ENCODE measurements at regions not wholly inside any gene's neighbourhood (a gene's known extent, or its start where the extent isn't known, plus 50 kb on each side); places are given as distances from the start of the nearest gene placed in this dataset.

GRCh38 chr14:99072956-99073355 lies 199.0 kb downstream of the BCL11B start:
- Histone ChIP-seq H3K4me3 (ENCODE audit: low read depth in 2 of 2, low read length in 1 of 2) (no peak overlapping the region), H3K27me3 (ENCODE audit: insufficient read depth) (peaks cover 11% of the 10 kb centered on the region), H3K9me2 (no peaks in the 10 kb centered on the region), H3K27ac (ENCODE audit: low read depth in 2 of 2, low read length in 1 of 2) (no peak overlapping the region), H3K4me1 (ENCODE audit: control insufficient read depth in 1 of 2, insufficient read depth in 2 of 2, low read depth in 1 of 2, low read length in 1 of 2) (no peaks in the 10 kb centered on the region), H3K36me3 (replicated peaks in 1 of 2; ENCODE audit: control insufficient read depth in 1 of 2, insufficient read depth in 2 of 2, low read length in 1 of 2) (no peaks in the 10 kb centered on the region), H3K9me3 (no peaks in the 10 kb centered on the region), H3K79me2 (ENCODE audit: insufficient read depth) (no peaks in the 10 kb centered on the region), H2AFZ (ENCODE audit: low read depth) (no peak overlapping the region), H3K9ac (no peak overlapping the region), H3K4me2 (no peak overlapping the region), H4K20me1 (ENCODE audit: insufficient read depth) (no peaks in the 10 kb centered on the region), H3F3A (replicated peaks; ENCODE audit: insufficient read depth) (no peaks in the 10 kb centered on the region)
- DNase-seq, result no peak
- 0% methylated on average over 1 of the region's 6 CpGs for WGBS (ENCODE audit: low lambda C conversion rate)
- POLR2A ChIA-PET, result no interaction called here
- no peak for TF ChIP-seq GATA2 (CRISPR knock-in tag; IDR thresholded peaks at IDR 0.05)
- TF ChIP-seq SMC3 (IDR thresholded peaks at IDR 0.05; ENCODE audit: low read depth, low read length), result no peak
- no peak for TF ChIP-seq ELF1 (IDR thresholded peaks at IDR 0.05)
- no peak for TF ChIP-seq RAD21 (IDR thresholded peaks at IDR 0.05; ENCODE audit: low read length)
- no peak for TF ChIP-seq FOXM1 (IDR thresholded peaks at IDR 0.05; ENCODE audit: low read depth)
- TF ChIP-seq PBX3 (IDR thresholded peaks at IDR 0.05), result no peak
- no peak for TF ChIP-seq FOXJ3 (CRISPR knock-in tag; IDR thresholded peaks at IDR 0.05)
- no peak for TF ChIP-seq RFX5 (IDR thresholded peaks at IDR 0.05; ENCODE audit: low read length)
- CTCF ChIA-PET, result interaction anchor here (0.6 kb wide), 1 partner anchor 660 kb away, joined by 3 read pairs; no protein-coding TSS in a partner anchor

GRCh38 chr14:99073431-99073830 lies 198.6 kb downstream of the BCL11B start:
- Histone ChIP-seq H3K4me3 (ENCODE audit: low read depth in 2 of 2, low read length in 1 of 2) (no peak overlapping the region), H3K79me2 (ENCODE audit: insufficient read depth) (no peaks in the 10 kb centered on the region), H3K9me2 (no peaks in the 10 kb centered on the region), H3K9ac (no peak overlapping the region), H3K9me3 (no peaks in the 10 kb centered on the region), H3K27me3 (ENCODE audit: insufficient read depth) (peaks cover 11% of the 10 kb centered on the region), H2AFZ (ENCODE audit: low read depth) (no peak overlapping the region), H3K4me1 (ENCODE audit: control insufficient read depth in 1 of 2, insufficient read depth in 2 of 2, low read depth in 1 of 2, low read length in 1 of 2) (no peaks in the 10 kb centered on the region), H3K27ac (ENCODE audit: low read depth in 2 of 2, low read length in 1 of 2) (no peak overlapping the region), H3K4me2 (no peak overlapping the region), H3F3A (replicated peaks; ENCODE audit: insufficient read depth) (no peaks in the 10 kb centered on the region), H3K36me3 (replicated peaks in 1 of 2; ENCODE audit: control insufficient read depth in 1 of 2, insufficient read depth in 2 of 2, low read length in 1 of 2) (no peaks in the 10 kb centered on the region), H4K20me1 (ENCODE audit: insufficient read depth) (no peaks in the 10 kb centered on the region)
- CTCF ChIA-PET, result interaction anchor here (0.6 kb wide), 1 partner anchor 661 kb away, joined by 3 read pairs; no protein-coding TSS in a partner anchor
- POLR2A ChIA-PET, result no interaction called here
- no peak for TF ChIP-seq NFIC (IDR thresholded peaks at IDR 0.05; ENCODE audit: borderline replicate concordance)
- TF ChIP-seq SIN3A (IDR thresholded peaks at IDR 0.05; ENCODE audit: borderline replicate concordance, low read depth, low read length), result no peak
- no peak for TF ChIP-seq POLR2AphosphoS5 (IDR thresholded peaks at IDR 0.05; ENCODE audit: low read depth, low read length)
- no peak for TF ChIP-seq MEF2A (IDR thresholded peaks at IDR 0.05; ENCODE audit: borderline replicate concordance, low read depth)
- TF ChIP-seq GATA2 (CRISPR knock-in tag; IDR thresholded peaks at IDR 0.05), result no peak
- TF ChIP-seq REST (IDR thresholded peaks at IDR 0.05; ENCODE audit: low read depth, low read length), result no peak
- TF ChIP-seq NRF1 (IDR thresholded peaks at IDR 0.05; ENCODE audit: low read depth, low read length), result no peak
- TF ChIP-seq SMC3 (IDR thresholded peaks at IDR 0.05; ENCODE audit: low read depth, low read length), result no peak
- TF ChIP-seq MXI1 (IDR thresholded peaks at IDR 0.05; ENCODE audit: low read depth, low read length), result no peak
- no peak for TF ChIP-seq CTCF (IDR thresholded peaks at IDR 0.05)
- no peak for TF ChIP-seq ELF1 (IDR thresholded peaks at IDR 0.05)
- TF ChIP-seq CHD2 (IDR thresholded peaks at IDR 0.05; ENCODE audit: low read length, partially characterized antibody), result no peak
- no peak for TF ChIP-seq TAF1 (IDR thresholded peaks at IDR 0.05; ENCODE audit: borderline replicate concordance, low read depth, low read length)
- DNase-seq, result no peak
- WGBS (ENCODE audit: low lambda C conversion rate), result 8% methylated on average over 6 of the region's 6 CpGs

Measured in SK-N-SH (cell line).